Stimulated activated CD8-positive, alpha-beta memory T cell treated with anti-CD3 and anti-CD28 coated beads, Interleukin-12 subunit alpha, Interleukin-12 subunit beta, amount 100 ng/mL, for 1 hour (primary cell): ENCODE measurements at regions not wholly inside any gene's neighbourhood (a gene's known extent, or its start where the extent isn't known, plus 50 kb on each side); places are given as distances from the start of the nearest gene placed in this dataset.

ENCODE experiments used
- DNase-seq: peaks from one replicate; pipeline ENCODE4 v3.0.0-alpha.2; 2020; ENCODE audit warnings: low read depth

DNA sequence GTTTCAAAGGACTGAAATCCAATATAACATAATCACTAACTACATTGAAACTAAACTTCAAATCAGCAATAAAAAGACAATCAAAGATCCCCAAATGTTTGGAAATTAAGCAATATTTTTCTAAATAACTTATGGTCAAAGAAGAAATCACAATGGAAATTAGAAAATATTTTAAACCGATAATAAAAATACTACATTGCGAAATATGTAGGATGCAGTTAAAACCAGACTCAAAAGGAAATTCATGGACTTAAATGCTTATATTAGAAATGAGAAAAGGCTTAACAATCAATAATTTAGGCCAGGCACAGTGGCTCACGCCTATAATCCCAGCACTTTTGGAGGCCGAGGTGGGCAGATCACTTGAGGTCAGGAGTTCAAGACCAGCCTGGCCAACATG, 79.0 kb upstream of the HAAO start:
- no peak for DNase-seq

DNA sequence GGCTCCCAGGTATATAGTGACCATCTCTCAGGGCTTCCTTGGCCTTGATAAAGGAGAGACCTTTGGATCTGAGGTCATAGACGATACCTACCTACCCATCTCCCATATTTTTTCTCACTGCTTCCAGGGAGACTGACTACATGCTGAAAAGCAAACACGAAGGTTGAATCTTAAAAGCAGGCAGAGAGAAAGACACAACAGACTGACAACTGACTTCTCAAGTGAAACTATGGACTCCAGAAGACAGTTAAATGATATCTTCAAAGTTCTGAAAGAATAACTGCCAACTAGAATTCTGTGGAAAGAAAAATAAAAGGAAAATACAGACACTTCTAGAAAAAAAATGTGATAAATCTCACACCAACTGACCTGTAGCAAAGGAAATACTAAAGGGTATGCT, 76.5 kb upstream of the HAAO start:
- DNase-seq = no peak

DNA sequence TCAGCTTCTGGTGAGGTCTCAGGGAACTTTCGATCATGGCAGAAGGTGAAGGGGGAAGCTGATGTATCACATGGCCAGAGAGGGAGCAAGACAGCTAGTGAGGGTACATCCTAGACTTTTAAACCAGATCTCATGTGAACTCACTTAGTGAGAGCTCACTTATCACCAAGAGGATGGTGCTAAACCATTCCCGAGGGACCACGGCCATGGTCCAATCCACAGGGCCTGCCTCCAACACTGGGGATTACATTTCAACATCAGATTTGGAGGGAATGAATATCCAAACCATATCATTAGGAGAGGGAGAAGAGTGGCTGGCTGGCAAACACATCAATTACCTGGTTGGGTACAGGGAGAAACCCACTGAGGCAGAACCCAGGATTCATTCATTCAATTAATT, 75.7 kb upstream of the HAAO start:
- no peak for DNase-seq

DNA sequence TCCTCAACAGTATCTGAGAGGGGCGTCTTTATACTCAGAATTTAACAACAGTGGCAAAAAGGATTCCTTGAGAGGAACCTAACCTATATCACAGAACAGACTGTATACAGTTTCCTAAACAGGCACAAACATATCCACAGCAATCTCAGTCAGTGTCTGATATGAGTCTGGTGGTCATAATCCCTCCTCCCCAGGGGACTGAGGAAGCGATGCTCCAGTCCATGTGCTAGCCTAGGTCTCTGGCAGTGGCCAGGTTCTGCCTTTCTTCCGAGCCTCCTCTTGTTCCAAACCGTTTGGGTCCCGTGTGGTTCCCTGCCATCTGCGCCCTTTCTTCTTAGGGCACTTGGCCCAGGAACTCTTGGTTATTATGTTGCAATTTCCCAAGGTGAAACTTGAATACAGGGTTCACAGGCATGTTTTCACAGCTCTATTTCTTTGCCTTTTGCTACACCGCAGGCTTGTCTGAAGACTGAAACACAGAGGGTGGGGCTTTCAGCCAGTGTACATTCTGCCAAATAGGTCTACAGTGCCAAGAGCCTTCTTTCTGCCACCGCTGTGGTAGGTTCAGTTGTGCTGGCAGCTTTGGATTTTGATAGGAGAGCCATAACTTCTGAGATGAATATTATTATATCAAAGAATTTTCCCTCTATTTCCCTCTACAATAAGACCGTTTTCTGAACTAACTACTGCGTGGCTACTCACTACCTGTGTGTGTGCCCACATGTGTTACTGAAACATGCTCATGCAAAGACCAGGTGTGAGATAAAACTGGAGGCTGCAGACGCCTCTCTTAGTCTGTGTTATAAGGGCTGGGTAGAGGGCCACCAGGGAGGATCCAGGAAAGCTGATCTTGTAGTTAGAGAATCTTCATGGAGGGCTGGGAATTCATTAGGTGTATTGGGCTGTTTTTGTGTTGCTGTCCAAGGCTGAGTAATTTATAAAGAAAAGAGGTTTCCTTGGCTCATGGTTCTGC, 75.0 kb upstream of the HAAO start:
- no peak for DNase-seq

DNA sequence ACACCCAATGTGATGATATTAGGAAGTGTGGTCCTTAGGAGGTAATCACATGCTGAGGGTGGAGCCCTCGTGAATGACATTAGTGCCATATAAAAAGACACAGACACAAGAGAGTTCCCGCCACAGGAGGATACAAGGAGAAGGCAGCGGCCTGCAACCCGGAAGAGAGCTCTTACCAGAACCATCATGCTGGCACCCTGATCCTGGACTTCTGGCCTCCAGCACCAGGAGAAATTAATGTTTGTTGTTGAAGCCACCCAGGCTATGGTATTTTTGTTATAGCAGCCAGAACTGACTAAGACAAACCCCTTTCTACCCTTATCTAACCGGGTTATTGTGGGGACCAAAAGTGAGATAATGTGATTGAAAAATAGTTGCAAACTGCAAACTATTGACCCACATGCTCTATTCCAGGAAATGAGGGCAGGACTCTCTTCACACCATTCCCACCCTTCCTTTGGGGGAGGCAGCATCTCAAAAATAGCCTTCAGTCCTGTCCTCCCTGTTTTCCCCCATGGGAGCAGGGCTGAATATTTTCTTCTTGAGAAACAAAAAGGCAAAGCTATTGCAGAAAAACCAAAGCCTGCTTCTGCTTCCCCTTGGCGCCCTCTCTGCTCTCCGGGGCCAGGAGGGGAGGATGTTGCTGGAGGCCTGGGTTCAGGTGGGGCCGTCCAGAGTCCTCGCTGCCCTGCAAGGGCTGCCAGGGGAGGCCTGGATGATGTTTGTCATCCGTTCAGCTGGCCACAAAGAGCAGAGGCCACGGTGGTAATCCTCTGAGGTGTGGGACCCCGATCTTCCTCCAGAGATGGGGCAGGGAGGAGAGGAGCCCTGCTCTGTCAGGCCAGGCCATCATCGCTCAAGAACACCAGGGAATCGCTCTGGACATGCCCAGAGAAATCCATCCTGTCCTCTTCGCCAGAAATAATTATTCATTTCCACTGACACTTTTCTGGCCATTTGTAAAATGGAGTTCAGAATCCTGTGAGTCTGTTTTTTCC, 73.8 kb upstream of the HAAO start:
- DNase-seq = no peak

DNA sequence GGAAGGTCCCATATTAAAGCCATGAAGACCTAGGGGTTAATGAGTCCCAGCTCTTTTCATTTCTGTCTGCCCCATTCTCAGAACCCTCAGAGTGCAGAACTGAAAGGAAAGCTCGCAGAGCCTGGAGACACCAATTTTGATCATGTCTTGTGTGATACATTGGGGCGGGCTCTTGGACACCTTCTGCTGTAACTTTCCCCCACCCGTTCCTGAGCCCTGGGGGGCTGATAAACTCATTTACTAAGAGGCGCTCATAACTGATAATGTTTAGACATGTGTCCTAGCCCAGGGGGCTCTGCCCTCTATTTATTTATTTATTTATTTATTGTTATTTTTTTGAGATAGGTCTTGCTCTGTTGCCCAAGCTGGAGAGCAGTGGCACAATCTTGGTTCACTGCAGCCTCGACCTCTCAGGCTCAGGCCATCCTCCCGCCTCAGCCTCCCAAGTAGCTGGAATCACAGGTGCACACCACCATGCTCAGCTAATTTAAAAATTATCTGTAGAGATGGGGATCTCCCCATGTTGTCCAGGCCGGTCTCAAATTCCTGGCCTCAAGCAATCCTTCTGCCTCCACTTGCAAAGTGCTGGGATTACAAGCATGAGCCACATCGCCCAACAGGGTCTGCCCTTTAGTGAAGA, 72.4 kb upstream of the HAAO start:
- DNase-seq = no peak

DNA sequence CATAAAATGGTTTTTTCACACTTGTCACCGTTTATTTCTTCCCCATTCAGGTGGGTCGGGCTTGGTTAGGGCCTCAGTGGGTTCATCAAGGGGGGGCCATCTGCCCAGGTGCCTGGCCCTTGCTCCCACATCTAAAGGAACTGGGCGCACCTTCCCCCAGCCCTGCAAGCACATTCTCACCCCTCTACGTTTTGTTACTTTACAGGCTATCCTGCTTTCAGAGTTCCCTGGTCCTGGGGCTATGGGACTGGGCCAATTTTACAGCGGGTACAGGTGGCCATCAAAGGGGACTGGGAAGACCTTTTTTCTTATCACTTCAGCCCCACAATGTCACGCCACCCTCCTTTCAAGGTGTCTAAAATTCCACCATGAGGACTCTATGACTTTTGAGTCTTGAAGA, 71.8 kb upstream of the HAAO start:
- no peak for DNase-seq

DNA sequence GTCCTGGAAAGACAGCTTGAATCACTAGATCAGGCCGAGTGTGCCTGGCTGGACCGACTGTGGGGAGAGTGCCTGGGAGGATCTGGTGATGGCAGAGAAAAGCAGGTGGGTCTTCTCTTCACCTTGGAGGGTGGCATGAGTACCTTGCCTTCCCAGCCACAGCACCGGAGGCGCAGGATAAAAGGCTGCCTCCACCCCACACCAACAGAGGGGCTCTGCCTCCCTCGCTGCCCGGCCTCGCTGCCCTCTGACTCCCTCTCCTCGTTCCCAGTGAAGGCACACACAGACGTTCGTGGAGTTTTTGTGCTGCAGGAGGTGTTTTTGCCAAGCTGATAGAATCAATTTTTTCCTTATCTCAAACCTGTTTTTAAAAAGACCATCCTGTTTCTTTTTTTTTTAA, 71.4 kb upstream of the HAAO start:
- DNase-seq = no peak

DNA sequence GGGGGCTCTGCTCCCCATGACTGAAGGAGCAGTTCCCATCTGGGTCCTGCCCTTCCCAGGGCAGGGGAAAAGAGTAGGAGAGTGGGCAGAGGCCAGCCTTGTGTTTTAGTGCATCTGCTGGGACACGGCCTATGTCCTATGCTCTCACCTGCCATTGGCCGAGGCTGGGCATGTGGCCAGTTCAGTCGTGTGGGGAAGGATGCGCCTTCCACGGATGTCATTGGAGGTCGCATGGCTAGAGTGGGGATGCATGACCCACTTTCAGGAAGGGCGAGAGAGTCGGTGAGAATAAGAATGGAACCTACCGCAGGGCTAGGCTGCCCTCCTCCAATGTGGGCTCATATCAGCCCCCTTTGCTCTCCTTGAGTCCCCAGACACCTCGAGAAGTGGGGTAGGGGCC, 70.9 kb upstream of the HAAO start:
- no peak for DNase-seq

DNA sequence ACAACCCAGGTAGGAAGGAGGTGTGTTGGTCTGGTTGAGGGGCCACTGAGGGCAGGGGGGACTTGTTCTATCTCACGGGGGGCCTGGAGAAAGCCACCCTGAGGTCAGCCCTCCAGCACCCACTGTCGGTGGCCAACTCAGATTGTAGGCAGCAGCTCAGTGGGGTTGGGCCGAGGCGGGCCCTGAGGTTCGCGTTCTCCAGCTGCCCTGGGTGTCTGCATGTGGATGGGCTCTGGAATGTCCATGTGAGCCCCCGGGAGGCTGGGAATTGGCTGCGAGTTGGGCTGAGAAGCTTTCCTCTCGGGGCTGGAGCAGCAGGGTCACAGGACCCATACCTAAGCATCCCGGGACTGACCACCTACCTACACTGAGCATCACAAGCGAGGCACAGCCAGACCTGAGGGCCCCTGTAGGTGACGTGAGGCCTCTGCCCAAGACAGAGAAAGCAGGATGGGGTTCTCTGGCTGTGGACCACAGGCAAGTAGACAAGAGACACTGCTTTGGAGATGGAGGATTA, 70.3 kb upstream of the HAAO start:
- no peak for DNase-seq

DNA sequence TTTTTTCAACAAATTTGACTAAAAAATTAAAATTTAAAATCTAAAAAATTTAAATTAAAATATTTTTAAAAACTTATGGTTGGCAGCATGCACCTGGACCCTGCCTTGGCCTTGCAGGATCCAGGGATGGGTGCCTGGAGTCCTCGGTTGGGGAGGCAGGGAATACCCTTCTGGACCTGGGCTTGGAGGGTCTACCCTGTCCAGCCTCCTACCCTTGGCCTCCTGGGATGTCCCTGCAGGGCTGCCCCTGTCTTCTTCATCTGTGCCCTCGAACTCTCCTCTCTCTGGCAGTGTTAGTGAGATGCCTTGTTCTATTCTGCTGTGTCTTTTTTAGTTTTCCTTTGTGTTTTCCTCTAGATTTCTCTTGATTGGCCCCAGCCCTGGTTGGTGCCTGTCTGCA, 68.9 kb upstream of the HAAO start:
- no peak for DNase-seq

DNA sequence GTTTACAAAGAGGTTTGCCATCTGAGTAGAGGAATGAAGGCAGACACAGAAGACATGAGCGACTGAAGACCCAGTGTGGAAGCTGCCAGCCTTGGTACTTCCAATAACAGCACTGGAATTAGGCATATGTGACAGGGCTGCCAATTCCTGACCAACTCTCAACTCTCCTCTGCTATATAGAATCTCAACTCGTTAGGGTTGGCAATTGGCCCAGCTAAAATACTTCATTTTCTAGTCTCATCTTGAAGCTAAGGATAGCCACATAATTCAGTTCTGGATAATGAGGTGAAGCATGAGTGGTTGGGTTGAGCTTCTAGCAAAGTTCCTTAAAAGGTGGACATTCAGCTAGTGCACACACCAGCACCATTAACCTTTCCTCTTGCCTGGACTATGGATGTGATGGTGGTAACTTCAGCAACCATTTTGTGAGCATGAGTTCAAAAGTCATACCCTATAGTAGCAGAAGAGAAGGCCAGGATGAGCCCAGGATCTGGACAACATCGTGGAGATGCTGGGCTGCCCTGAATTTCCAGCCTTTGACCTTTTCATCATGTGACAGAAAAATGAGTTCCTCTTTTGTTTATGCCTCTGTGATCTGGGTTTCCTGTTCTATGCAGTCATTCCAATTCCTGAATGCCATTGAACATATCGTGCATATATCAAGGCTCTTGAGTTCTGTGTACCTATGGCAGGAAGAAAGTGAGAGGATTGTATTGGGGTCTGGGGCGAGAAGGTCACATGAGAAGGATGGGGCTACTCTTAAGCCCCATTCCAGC, 68.1 kb upstream of the HAAO start:
- DNase-seq = no peak

DNA sequence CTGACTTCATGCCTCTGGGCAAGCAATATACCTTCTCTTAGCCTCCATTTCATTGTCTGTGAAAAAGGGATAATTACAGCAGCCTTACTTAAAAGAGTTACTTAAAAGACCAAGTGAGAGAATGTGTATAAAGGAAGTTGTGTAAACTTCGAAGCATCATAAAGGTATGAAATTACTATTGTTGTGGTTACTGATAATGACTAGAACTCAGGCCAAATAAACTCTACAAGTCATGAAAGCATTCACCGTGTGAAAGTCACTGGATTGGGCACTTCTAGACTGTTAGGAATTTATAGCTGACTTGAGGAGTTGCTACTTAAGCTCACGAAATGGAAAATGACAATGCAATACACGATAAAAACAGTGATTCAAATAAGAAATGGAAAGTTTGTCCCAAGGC, 67.4 kb upstream of the HAAO start:
- DNase-seq = no peak

DNA sequence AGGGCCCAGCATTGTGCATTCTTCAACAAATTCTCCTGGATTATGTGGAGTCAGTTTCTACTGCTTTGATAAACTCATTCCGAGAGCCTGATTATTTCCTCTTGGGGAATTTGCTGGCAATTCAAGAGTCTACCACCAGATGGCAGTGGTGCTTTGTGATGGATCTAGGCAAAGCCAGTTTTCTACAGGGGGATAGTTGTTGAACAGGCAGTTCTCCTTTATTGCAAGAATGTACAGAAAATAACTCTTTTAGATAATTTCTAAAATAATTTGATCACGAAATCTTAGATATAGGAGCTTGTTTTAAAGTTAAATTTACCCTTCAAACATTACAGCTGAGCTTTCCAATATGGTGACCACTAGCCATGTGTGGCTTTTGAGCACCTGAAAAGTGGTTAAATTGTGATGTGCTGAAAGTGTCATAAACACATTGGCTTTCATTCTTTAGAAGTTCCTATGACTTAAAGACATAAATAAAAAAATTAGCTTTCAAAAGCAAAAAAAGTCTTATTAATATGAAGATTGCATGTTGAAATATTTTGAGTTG, 66.7 kb upstream of the HAAO start:
- DNase-seq = peak; percentile 45

DNA sequence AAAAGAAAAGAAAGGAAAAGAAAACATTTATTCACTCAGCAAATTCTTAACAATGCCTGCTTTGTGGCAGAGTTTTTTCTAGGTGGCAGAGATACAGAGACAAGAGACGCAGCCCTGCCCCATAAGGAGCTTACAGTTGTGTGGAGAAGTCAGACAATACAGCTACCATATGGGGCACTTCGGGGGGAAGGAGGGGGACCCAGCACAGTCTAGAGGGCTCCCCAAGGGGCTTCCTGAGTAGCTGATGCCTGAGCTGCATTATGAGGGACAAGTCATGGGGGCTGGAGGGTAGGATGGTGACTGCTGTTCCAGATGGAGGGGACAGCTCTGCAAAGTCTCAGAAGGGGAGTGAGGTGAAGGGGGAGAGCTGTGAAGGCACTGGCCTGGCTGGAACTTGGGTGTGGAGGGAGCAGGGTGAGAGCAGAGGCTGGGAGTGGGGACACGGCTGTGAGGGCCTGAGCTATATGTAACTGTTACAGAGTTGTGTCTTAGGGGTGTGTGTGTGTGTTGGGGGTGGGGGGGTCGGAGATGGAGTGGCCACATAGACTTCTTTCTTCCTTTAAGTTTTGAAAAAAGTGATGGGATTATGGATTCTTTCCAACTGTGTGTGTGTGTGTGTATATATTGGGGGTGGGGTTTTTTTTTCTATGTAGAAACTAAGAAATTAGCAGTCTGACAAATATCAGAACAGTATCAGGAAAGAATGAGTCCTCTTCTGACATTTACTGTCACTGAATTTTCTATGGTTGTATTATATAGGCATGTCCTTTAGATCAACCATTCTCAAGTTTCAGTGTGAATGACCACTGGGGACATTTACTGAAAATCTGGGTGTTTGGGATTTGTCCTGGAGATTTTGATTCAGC, 66.0 kb upstream of the HAAO start:
- no peak for DNase-seq

DNA sequence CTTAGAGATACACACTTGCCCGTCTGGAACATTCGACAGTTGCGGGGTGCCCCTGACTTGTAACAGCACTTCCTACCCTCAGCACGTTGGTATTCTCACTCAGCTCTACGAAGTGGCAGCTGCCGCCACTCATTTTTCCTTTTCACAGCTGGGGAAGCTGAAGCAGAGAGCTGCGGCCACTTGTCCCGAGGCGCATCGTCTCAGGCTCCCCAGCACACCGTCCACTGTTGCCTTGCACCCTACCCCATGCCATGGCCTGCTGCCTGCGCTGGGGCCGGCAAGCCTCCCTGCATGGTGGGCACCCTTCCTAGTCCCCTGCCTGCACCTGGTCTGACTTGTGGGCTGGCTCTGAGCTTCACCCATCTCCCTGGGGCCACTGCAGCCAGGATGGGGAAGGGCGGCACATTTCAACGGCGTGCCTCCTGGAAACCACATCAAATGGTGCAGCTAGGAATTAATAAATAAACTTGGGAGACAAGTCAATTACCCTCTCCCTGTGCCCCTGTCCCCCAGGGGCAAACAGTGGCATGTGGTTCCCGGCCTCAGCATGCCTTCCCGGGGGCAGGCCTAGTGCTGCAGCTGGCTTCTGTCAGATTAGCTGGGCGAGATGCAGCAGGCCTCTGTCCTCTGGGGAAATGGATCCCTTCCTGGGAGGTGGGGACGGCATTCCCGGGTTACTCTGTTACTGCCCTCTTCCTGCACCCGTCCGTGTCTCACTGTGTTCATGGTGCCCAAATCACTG, 64.7 kb upstream of the HAAO start:
- DNase-seq = no peak

DNA sequence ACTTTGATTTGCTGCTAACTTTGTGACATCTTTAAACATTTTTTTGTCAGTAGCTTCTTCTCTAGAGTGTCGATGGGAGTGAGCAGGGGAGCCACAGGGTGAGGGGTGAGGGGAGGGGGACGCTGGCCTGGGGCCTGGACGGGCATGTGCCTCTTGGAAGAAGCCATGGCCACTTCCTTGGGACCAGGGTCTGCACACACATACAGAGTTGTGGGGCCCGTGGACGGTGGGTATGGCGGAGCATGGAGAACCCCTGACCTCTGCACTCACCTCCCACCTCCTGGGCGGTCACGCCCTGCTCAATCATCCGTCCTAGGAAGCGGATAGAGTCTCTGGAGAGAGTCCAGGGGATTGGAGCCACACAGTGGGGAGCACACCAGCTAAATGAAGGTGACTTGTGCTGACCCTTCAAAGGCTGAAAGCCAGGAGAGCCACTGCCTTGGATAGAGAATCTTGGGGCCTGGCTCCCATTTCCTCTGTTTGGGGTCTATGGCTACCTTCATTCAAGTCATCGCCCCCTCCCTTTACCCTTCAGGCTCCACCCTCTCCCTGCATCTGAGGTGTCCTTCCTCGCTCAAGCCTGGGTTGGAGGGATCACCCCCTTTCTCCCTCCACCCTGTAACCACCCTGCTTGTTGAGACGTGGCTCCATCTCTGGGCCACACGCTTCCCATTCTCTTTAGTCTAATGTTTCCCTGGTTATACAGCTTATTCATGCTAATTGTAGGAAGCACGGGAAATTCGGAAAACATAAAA, 63.9 kb upstream of the HAAO start:
- DNase-seq = no peak

DNA sequence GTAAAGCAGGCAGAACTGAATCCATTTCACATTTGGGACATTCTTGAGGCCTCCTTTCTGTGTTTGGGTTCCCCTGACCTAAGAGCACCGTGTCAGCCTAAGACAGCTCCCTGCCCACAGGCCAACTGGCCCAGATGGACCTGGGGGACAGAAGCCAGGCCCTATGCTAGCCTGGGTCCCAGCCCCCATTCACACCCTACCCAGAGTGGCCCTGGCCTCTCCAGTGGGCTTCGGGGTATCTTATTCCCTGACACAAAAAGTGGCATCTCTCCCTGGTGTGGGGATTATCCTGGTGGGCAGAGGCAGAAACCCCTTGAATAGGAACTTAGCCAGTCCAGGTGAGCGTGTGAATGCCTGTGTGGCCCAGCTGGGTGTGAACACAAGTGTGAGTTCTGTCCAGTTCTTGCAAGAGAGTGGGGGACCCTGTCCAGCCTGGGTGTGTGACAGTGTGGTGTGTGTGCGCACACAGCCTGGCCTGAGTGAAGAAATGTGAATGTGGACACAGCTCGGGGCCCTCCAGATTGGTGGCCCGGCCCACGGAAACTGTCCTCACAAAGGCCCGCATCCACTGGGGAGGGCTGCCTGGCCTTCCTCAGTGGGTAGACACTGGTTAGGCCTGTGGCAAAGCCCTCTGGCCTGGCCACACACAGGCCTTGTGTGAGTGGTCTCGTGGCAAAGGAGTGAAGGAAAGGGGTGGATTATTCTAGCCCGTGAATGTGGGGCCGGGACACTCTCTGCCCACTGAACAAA, 63.0 kb upstream of the HAAO start:
- DNase-seq = no peak
